GM12878 (cell line): ENCODE measurements at regions not wholly inside any gene's neighbourhood (a gene's known extent, or its start where the extent isn't known, plus 50 kb on each side); places are given as distances from the start of the nearest gene placed in this dataset.

Source experiments
- ATAC-seq: fragments of 200-7000 bp; cut with Tn5 transposase; 3 replicates; pipeline ENCODE4 v1.9.1; 2020; ENCODE audit warnings: mild to moderate bottlenecking, moderate library complexity
- BruUV-seq: library from RNA; stranded (reverse); fragments of 400-500 nt; replicated peaks from 2 replicates; lab custom pipeline; 2021; lab: Mats Ljungman, UMichigan
- CTCF ChIA-PET: fragments of 300-600 bp; sonication (Branson Sonifier 250); formaldehyde crosslinking; extraction: SDS; loops from one replicate; lab custom pipeline; 2021; ENCODE audit warnings: inconsistent platforms; lab: Yijun Ruan, JAX
- POLR2A ChIA-PET: fragments of 350-600 bp; formaldehyde crosslinking; extraction: SDS; loops from one replicate; lab custom pipeline; 2021; ENCODE audit warnings: inconsistent platforms; lab: Charles Lee
- RAD21 ChIA-PET: fragments of 300-600 bp; sonication (Branson Sonifier 250); formaldehyde crosslinking; loops from one replicate; lab custom pipeline; 2023; ENCODE audit warnings: antibody characterized with exemption; ENCODE audit not compliant: unreplicated experiment; lab: Charles Lee
- SMC1A ChIA-PET: fragments of 300-600 bp; sonication (Branson Sonifier 250); formaldehyde crosslinking; loops from one replicate; lab custom pipeline; 2023; ENCODE audit not compliant: unreplicated experiment, uncharacterized antibody; lab: Charles Lee
- DNase-seq: peaks from one replicate; pipeline ENCODE4 v3.0.0-alpha.2; 2011; ENCODE audit warnings: low read depth, low spot score
- FAIRE-seq: peaks from 3 replicates; lab custom pipeline; 2011; peaks lifted over from hg19 to GRCh38; lab: Jason Lieb, UNC
- H2AFZ ChIP-seq: 2 replicates; pipeline ENCODE4 v1.6.0; 2011; ENCODE audit warnings: low read depth, low read length, control low read depth; ENCODE audit not compliant: control insufficient read depth
- H3K27ac ChIP-seq: 2 replicates; pipeline ENCODE4 v1.5.1; 2011; ENCODE audit warnings: control low read depth; ENCODE audit not compliant: control insufficient read depth, insufficient read depth
- H3K27me3 ChIP-seq, 2 experiments: replicated peaks in 1 of 2; 2 replicates each; pipeline versions ENCODE4 v1.6.0 to v1.6.1; 2011; ENCODE audit warnings: low read length in 1 of 2; ENCODE audit not compliant: control insufficient read depth in 2 of 2, insufficient read depth in 2 of 2
- H3K36me3 ChIP-seq, 2 experiments: 2 replicates each; pipeline ENCODE4 v1.5.1; 2011; ENCODE audit warnings: low read length in 1 of 2; ENCODE audit not compliant: control insufficient read depth in 2 of 2, insufficient read depth in 2 of 2
- H3K4me1 ChIP-seq: 2 replicates; pipeline ENCODE4 v1.6.1; 2011; ENCODE audit warnings: mild to moderate bottlenecking, low read length, moderate library complexity, mixed read lengths; ENCODE audit not compliant: control insufficient read depth, insufficient read depth
- H3K4me2 ChIP-seq: 2 replicates; pipeline ENCODE4 v1.6.0; 2011; ENCODE audit warnings: control low read depth; ENCODE audit not compliant: control insufficient read depth, insufficient read depth
- H3K4me3 ChIP-seq: fragments of 200-600 bp; sonication (generic); 2 replicates; pipeline ENCODE4 v1.5.1; 2016
- H3K79me2 ChIP-seq: 2 replicates; pipeline ENCODE4 v1.6.0; 2011; ENCODE audit warnings: low read length; ENCODE audit not compliant: control insufficient read depth, insufficient read depth
- H3K9ac ChIP-seq: 2 replicates; pipeline ENCODE4 v1.8.0; 2011; ENCODE audit warnings: low read length, control low read depth, mixed read lengths; ENCODE audit not compliant: control insufficient read depth, insufficient read depth
- H3K9me3 ChIP-seq: replicated peaks from 3 replicates; pipeline ENCODE4 v1.5.1; 2011; ENCODE audit warnings: mild to moderate bottlenecking, low read length; ENCODE audit not compliant: control insufficient read depth, insufficient read depth
- H4K20me1 ChIP-seq: 2 replicates; pipeline ENCODE4 v1.6.0; 2011; ENCODE audit not compliant: control insufficient read depth, insufficient read depth
- BHLHE40 ChIP-seq, 2 experiments: fragments of 450-650 bp in 1 of 2; IDR thresholded peaks; 2 replicates each; pipeline ENCODE4 v1.6.1; 2011 to 2017; ENCODE audit warnings: low read depth in 2 of 2, borderline replicate concordance in 1 of 2, improper control_type of control experiment in 1 of 2, low read length in 1 of 2, mild to moderate bottlenecking in 1 of 2
- CBX5 ChIP-seq: sonication (generic); IDR thresholded peaks from 2 replicates; pipeline ENCODE4 v1.6.1; 2016; ENCODE audit warnings: low read depth, moderate library complexity, mild to moderate bottlenecking, inconsistent platforms
- CHD1 ChIP-seq: IDR thresholded peaks from 2 replicates; pipeline ENCODE4 v1.6.1; 2012; ENCODE audit warnings: low read depth, low read length, improper control_type of control experiment
- FOS ChIP-seq: IDR thresholded peaks from 3 replicates; pipeline ENCODE4 v1.6.1; 2011; ENCODE audit warnings: borderline replicate concordance; ENCODE audit not compliant: insufficient read length; ENCODE audit errors: extremely low read depth
- FOXM1 ChIP-seq: IDR thresholded peaks from 2 replicates; pipeline ENCODE4 v1.6.1; 2012; ENCODE audit warnings: low read depth, mild to moderate bottlenecking, inconsistent platforms, low read length, moderate library complexity
- GABPA ChIP-seq: IDR thresholded peaks from 2 replicates; pipeline ENCODE4 v1.6.1; 2014; ENCODE audit warnings: antibody characterized with exemption, low read depth, mild to moderate bottlenecking, inconsistent platforms
- IKZF2 ChIP-seq, 2 experiments: fragments of 450-650 bp; IDR thresholded peaks; 2 replicates each; pipeline ENCODE4 v1.6.1; 2017; ENCODE audit warnings: mild to moderate bottlenecking in 2 of 2, moderate library complexity in 2 of 2
- JUNB ChIP-seq: IDR thresholded peaks from 2 replicates; pipeline ENCODE4 v1.6.1; 2016; ENCODE audit warnings: antibody characterized with exemption, mild to moderate bottlenecking
- KDM1A ChIP-seq: fragments of 200-600 bp; sonication (generic); IDR thresholded peaks from 2 replicates; pipeline ENCODE4 v1.6.1; 2016; ENCODE audit warnings: borderline replicate concordance
- MEF2A ChIP-seq: IDR thresholded peaks from 2 replicates; pipeline ENCODE4 v1.6.1; 2011; ENCODE audit warnings: low read depth, mild to moderate bottlenecking, low read length, moderate library complexity; ENCODE audit not compliant: insufficient read depth
- NR2F1 ChIP-seq: fragments of 450-650 bp; conservative IDR thresholded peaks from 2 replicates; pipeline ENCODE4 v1.6.1; 2017; ENCODE audit warnings: mild to moderate bottlenecking
- POLR2AphosphoS2 ChIP-seq: IDR thresholded peaks from 2 replicates; pipeline ENCODE4 v1.6.1; 2011; ENCODE audit warnings: low read depth, mild to moderate bottlenecking, low read length, improper control_type of control experiment, moderate library complexity
- POLR2AphosphoS5 ChIP-seq: IDR thresholded peaks from 2 replicates; pipeline ENCODE4 v1.6.1; 2011; ENCODE audit warnings: mild to moderate bottlenecking, low read length, inconsistent platforms
- SMARCA5 ChIP-seq: fragments of 450-650 bp; IDR thresholded peaks from 2 replicates; pipeline ENCODE4 v1.6.1; 2017; ENCODE audit warnings: mild to moderate bottlenecking
- SREBF1 ChIP-seq: IDR thresholded peaks from 2 replicates; pipeline ENCODE4 v1.6.1; 2012; ENCODE audit warnings: mild to moderate bottlenecking, low read length
- SUZ12 ChIP-seq: fragments of 200-600 bp; sonication (generic); IDR thresholded peaks from one replicate; pipeline ENCODE4 v1.6.1; 2018; ENCODE audit warnings: antibody characterized with exemption, mild to moderate bottlenecking; ENCODE audit not compliant: unreplicated experiment
- ZNF207 ChIP-seq: fragments of 450-650 bp; IDR thresholded peaks from 2 replicates; pipeline ENCODE4 v1.6.1; 2014; ENCODE audit warnings: antibody characterized with exemption, mild to moderate bottlenecking, borderline replicate concordance
- ZNF274 ChIP-seq: IDR thresholded peaks from one replicate; pipeline ENCODE4 v1.8.0; 2011; ENCODE audit not compliant: insufficient read length, insufficient read depth
- WGBS: methylation state at CpG from one replicate; pipeline ENCODE4 v1.1.6; 2016; ENCODE audit warnings: low lambda C conversion rate; ENCODE audit not compliant: insufficient replicate concordance, insufficient coverage; ENCODE audit errors: missing lambda C conversion rate; 5-methylcytosine and 5-hydroxymethylcytosine counted together
- in situ Hi-C: fragments of 300-500 bp; cut with MboI; formaldehyde crosslinking; loops from 9 replicates; pipeline ENCODE4 v1.14.3; 2018; ENCODE audit warnings: mixed read lengths
- intact Hi-C: fragments of 100-400 bp; cut with micrococcal nuclease; formaldehyde crosslinking; loops from one replicate; pipeline ENCODE4 v1.14.2; 2022; ENCODE audit not compliant: unreplicated experiment
- TF ChIP-seq, protein P1 (sequence below), 3 experiments: IDR thresholded peaks in 2 of 3; conservative IDR thresholded peaks in 1 of 3; 2 replicates each; pipeline ENCODE4 v1.5.1; 2011; ENCODE audit warnings: low read depth in 3 of 3, low read length in 3 of 3, mild to moderate bottlenecking in 3 of 3, control low read depth in 2 of 3, moderate library complexity in 2 of 3, inconsistent platforms in 1 of 3, mixed read lengths in 1 of 3; ENCODE audit not compliant: control insufficient read depth in 2 of 3, insufficient read depth in 1 of 3; ENCODE audit errors: extremely low read depth in 1 of 3
- TF ChIP-seq, protein P2 (sequence below): fragments of 450-650 bp; formaldehyde crosslinking; IDR thresholded peaks from 2 replicates; pipeline ENCODE4 v1.4.0; 2022; ENCODE audit warnings: mild to moderate bottlenecking, moderate library complexity

DNA sequence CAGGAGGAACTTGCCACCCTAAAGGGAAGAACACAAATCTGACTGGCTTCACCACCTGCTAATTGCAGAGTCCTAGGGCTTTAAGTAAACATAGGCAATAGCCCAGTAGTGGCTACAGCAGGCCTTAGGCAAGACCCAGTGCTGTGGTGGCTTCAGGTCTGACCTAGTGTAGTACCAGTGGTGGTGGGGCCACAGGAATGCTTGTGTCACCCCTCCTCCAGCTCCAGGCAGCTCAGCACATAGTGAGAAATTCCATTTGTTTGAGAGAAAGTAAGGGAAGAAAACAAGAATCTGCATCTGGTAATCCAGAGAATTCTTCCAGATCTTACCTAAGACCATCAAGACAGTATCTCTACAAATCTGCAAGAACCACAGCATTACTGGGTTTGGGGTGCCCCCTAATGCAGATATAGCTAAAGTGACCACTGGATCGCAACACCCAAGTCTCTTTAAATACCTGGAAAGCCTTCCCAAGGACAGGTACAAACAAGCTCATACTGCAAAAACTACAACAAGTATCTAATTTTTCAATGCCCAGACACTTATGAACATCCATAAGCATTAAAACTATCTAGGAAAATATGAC, 102.6 kb upstream of the TRPM3 start:
- ATAC-seq (no peak), FAIRE-seq (no peak), DNase-seq (no peak)
- H2AFZ ChIP-seq = no peak overlapping the region
- H3K79me2 ChIP-seq = no peaks in the 10 kb centered on the region
- intact Hi-C loops (no loop called here), in situ Hi-C loops (loop anchor here (5.0 kb wide), 1 partner anchor 48 kb away; no protein-coding TSS in a partner anchor)
- no peak overlapping the region for H3K4me2 ChIP-seq
- RAD21 ChIA-PET = no interaction called here
- POLR2A ChIA-PET = no interaction called here
- WGBS = 43% methylated on average over 1 of the region's 1 CpG
- no peaks in the 10 kb centered on the region for H3K9me3 ChIP-seq
- no peaks in the 10 kb centered on the region for H3K4me1 ChIP-seq
- SMC1A ChIA-PET = no interaction called here
- H3K9ac ChIP-seq = no peak overlapping the region
- no peak overlapping the region for H3K27ac ChIP-seq
- H3K27me3 ChIP-seq = no peaks in the 10 kb centered on the region
- no TSS peak for BruUV-seq
- TF ChIP-seq, protein P1, sequence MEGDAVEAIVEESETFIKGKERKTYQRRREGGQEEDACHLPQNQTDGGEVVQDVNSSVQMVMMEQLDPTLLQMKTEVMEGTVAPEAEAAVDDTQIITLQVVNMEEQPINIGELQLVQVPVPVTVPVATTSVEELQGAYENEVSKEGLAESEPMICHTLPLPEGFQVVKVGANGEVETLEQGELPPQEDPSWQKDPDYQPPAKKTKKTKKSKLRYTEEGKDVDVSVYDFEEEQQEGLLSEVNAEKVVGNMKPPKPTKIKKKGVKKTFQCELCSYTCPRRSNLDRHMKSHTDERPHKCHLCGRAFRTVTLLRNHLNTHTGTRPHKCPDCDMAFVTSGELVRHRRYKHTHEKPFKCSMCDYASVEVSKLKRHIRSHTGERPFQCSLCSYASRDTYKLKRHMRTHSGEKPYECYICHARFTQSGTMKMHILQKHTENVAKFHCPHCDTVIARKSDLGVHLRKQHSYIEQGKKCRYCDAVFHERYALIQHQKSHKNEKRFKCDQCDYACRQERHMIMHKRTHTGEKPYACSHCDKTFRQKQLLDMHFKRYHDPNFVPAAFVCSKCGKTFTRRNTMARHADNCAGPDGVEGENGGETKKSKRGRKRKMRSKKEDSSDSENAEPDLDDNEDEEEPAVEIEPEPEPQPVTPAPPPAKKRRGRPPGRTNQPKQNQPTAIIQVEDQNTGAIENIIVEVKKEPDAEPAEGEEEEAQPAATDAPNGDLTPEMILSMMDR (IDR thresholded peaks at IDR 0.05 in 2 of 3, conservative IDR thresholded peaks at IDR 0.05 in 1 of 3; ENCODE audit: control insufficient read depth in 2 of 3, extremely low read depth in 1 of 3, insufficient read depth in 1 of 3, low read depth in 3 of 3, low read length in 3 of 3) = no peak
- TF ChIP-seq MEF2A (no peak), JUNB (no peak), NR2F1 (no peak), FOS (no peak), GABPA (no peak), FOXM1 (no peak), CBX5 (no peak), ZNF274 (no peak), SREBF1 (no peak), IKZF2 (IDR thresholded peaks at IDR 0.05) (no peak), CHD1 (no peak), ZNF207 (no peak), POLR2AphosphoS5 (no peak), BHLHE40 (IDR thresholded peaks at IDR 0.05; ENCODE audit: borderline replicate concordance in 1 of 2, low read depth in 2 of 2, low read length in 1 of 2) (no peak), POLR2AphosphoS2 (no peak), SMARCA5 (no peak), KDM1A (no peak), SUZ12 (no peak)
- TF ChIP-seq, protein P2, sequence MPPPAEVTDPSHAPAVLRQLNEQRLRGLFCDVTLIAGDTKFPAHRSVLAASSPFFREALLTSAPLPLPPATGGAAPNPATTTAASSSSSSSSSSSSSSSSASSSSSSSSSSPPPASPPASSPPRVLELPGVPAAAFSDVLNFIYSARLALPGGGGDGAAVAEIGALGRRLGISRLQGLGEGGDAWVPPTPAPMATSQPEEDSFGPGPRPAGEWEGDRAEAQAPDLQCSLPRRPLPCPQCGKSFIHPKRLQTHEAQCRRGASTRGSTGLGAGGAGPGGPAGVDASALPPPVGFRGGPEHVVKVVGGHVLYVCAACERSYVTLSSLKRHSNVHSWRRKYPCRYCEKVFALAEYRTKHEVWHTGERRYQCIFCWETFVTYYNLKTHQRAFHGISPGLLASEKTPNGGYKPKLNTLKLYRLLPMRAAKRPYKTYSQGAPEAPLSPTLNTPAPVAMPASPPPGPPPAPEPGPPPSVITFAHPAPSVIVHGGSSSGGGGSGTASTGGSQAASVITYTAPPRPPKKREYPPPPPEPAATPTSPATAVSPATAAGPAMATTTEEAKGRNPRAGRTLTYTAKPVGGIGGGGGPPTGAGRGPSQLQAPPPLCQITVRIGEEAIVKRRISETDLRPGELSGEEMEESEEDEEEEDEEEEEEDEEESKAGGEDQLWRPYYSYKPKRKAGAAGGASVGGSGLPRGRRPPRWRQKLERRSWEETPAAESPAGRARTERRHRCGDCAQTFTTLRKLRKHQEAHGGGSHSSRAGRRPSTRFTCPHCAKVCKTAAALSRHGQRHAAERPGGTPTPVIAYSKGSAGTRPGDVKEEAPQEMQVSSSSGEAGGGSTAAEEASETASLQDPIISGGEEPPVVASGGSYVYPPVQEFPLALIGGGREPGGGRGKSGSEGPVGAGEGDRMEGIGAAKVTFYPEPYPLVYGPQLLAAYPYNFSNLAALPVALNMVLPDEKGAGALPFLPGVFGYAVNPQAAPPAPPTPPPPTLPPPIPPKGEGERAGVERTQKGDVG (CRISPR knock-in tag) = no peak
- H4K20me1 ChIP-seq = no peaks in the 10 kb centered on the region
- no peak overlapping the region for H3K4me3 ChIP-seq
- no peaks in the 10 kb centered on the region for H3K36me3 ChIP-seq
- CTCF ChIA-PET = no interaction called here
